GM12891 (cell line): ENCODE measurements at regions not wholly inside any gene's neighbourhood (a gene's known extent, or its start where the extent isn't known, plus 50 kb on each side); places are given as distances from the start of the nearest gene placed in this dataset.

ENCODE experiments used
- POLR2A ChIP-seq: IDR thresholded peaks from 2 replicates; pipeline ENCODE4 v1.6.1; 2011; ENCODE audit warnings: low read depth, low read length, control low read depth
- SPI1 ChIP-seq: IDR thresholded peaks from 2 replicates; pipeline ENCODE4 v1.6.1; 2011; ENCODE audit warnings: low read depth, low read length, control low read depth

- no peak for TF ChIP-seq POLR2A
- no peak for TF ChIP-seq SPI1
These were observed 60.2 kb upstream of the FZD7 start for GRCh38 chr2:201973305-201973928.
